ENCODE measurements at regions not wholly inside any gene's neighbourhood (a gene's known extent, or its start where the extent isn't known, plus 50 kb on each side); places are given as distances from the start of the nearest gene placed in this dataset.

GRCh38 chr4:111664308-111664945, 480.8 kb upstream of the FAM241A start:
- no peak for TF ChIP-seq CTCF (IDR thresholded peaks at IDR 0.05)
- TF ChIP-seq EZH2 (IDR thresholded peaks at IDR 0.05; ENCODE audit: borderline replicate concordance, insufficient read depth, low read depth, low read length, poor library complexity, severe bottlenecking), result no peak

All from B cell (primary cell).